Activated CD4-positive, alpha-beta T cell treated with anti-CD3 and anti-CD28 coated beads, Interleukin-2, amount 10 ng/mL, durations not matched to agents 24 days and 14 days (primary cell): ENCODE measurements at regions not wholly inside any gene's neighbourhood (a gene's known extent, or its start where the extent isn't known, plus 50 kb on each side); places are given as distances from the start of the nearest gene placed in this dataset.
A peak's percentile ranks its signal among the peaks of the same experiment; 100 is the strongest.

Experiments used
- DNase-seq: peaks from one replicate; pipeline ENCODE4 v3.0.0; 2022
- H3K27ac Mint-ChIP-seq: one replicate; pipeline ENCODE4 v1.8.0; 2022; ENCODE audit warnings: mild to moderate bottlenecking, mixed read lengths
- H3K27me3 Mint-ChIP-seq: one replicate; pipeline ENCODE4 v1.8.0; 2022; ENCODE audit warnings: mixed read lengths
- H3K36me3 Mint-ChIP-seq: one replicate; pipeline ENCODE4 v1.8.0; 2022; ENCODE audit warnings: low read depth, mild to moderate bottlenecking, mixed read lengths
- H3K4me1 Mint-ChIP-seq: one replicate; pipeline ENCODE4 v1.8.0; 2021; ENCODE audit warnings: mixed read lengths
- H3K4me3 Mint-ChIP-seq: one replicate; pipeline ENCODE4 v1.8.0; 2022; ENCODE audit warnings: mild to moderate bottlenecking, moderate library complexity, mixed read lengths
- H3K9me3 Mint-ChIP-seq: one replicate; pipeline ENCODE4 v1.8.0; 2021; ENCODE audit warnings: mixed read lengths
- intact Hi-C: fragments of 100-400 bp; cut with micrococcal nuclease; formaldehyde crosslinking; loops from one replicate; pipeline ENCODE4 v1.15.1; 2023

GRCh38 chr13:33487575-33488243, 202.2 kb upstream of the STARD13 start:
- Mint-ChIP-seq H3K4me1 (peaks cover 2% of the 10 kb centered on the region), H3K9me3 (peaks cover 10% of the 10 kb centered on the region), H3K27me3 (peaks cover 4% of the 10 kb centered on the region), H3K27ac (no peak overlapping the region), H3K36me3 (no peaks in the 10 kb centered on the region), H3K4me3 (peak overlapping the region; percentile 29)
- DNase-seq: no peak
- intact Hi-C loops: no loop called here

GRCh38 chr13:33489563-33489962, 204.0 kb upstream of the STARD13 start:
- Mint-ChIP-seq H3K4me1 (peaks cover 2% of the 10 kb centered on the region), H3K36me3 (no peaks in the 10 kb centered on the region), H3K9me3 (peaks cover 6% of the 10 kb centered on the region), H3K4me3 (no peak overlapping the region), H3K27ac (no peak overlapping the region), H3K27me3 (peaks cover 4% of the 10 kb centered on the region)
- intact Hi-C loops: no loop called here
- DNase-seq: no peak

- H3K27me3 Mint-ChIP-seq: peaks cover 4% of the 10 kb centered on the region
- H3K9me3 Mint-ChIP-seq: peaks cover 3% of the 10 kb centered on the region
- H3K27ac Mint-ChIP-seq: no peak overlapping the region
- intact Hi-C loops: no loop called here
- H3K4me1 Mint-ChIP-seq: peaks cover 7% of the 10 kb centered on the region
- H3K36me3 Mint-ChIP-seq: no peaks in the 10 kb centered on the region
- DNase-seq: no peak
- H3K4me3 Mint-ChIP-seq: no peak overlapping the region
Observed at GRCh38 chr13:33490461-33491327, 205.1 kb upstream of the STARD13 start.

- intact Hi-C loops: no loop called here
- Mint-ChIP-seq H3K27me3 (peaks cover 1% of the 10 kb centered on the region), H3K9me3 (peaks cover 3% of the 10 kb centered on the region), H3K4me1 (peaks cover 5% of the 10 kb centered on the region), H3K36me3 (no peaks in the 10 kb centered on the region), H3K4me3 (no peak overlapping the region), H3K27ac (no peak overlapping the region)
- DNase-seq: no peak
Observed at GRCh38 chr13:33493672-33494365, 208.3 kb upstream of the STARD13 start.

GRCh38 chr13:33494596-33495204, 209.1 kb upstream of the STARD13 start:
- intact Hi-C loops: loop anchor here (5.0 kb wide), 1 partner anchor 48 kb away; no protein-coding TSS in a partner anchor
- Mint-ChIP-seq H3K9me3 (peaks cover 3% of the 10 kb centered on the region), H3K4me3 (no peak overlapping the region), H3K4me1 (peaks cover 5% of the 10 kb centered on the region), H3K27me3 (peaks cover 1% of the 10 kb centered on the region), H3K27ac (no peak overlapping the region), H3K36me3 (no peaks in the 10 kb centered on the region)
- no peak for DNase-seq

- DNase-seq: no peak
- H3K4me3 Mint-ChIP-seq: no peak overlapping the region
- intact Hi-C loops: loop anchor here (5.0 kb wide), 1 partner anchor 46 kb away; no protein-coding TSS in a partner anchor
- peaks cover 2% of the 10 kb centered on the region for H3K27me3 Mint-ChIP-seq
- H3K27ac Mint-ChIP-seq: no peak overlapping the region
- H3K36me3 Mint-ChIP-seq: no peaks in the 10 kb centered on the region
- H3K9me3 Mint-ChIP-seq: peaks cover 3% of the 10 kb centered on the region
- peaks cover 5% of the 10 kb centered on the region for H3K4me1 Mint-ChIP-seq
Observed at GRCh38 chr13:33496336-33496735, 210.8 kb upstream of the STARD13 start.

GRCh38 chr13:33497146-33497845, 211.7 kb upstream of the STARD13 start:
- DNase-seq: no peak
- Mint-ChIP-seq H3K27me3 (peaks cover 8% of the 10 kb centered on the region), H3K27ac (no peak overlapping the region), H3K9me3 (peaks cover 2% of the 10 kb centered on the region), H3K36me3 (no peaks in the 10 kb centered on the region), H3K4me1 (peaks cover 5% of the 10 kb centered on the region), H3K4me3 (no peak overlapping the region)
- intact Hi-C loops: loop anchor here (5.0 kb wide), 1 partner anchor 45 kb away; no protein-coding TSS in a partner anchor

- intact Hi-C loops: no loop called here
- H3K4me3 Mint-ChIP-seq: no peak overlapping the region
Observed at GRCh38 chr13:33508060-33508459, 222.5 kb upstream of the STARD13 start.

GRCh38 chr13:33509642-33510229, 224.2 kb upstream of the STARD13 start:
- Mint-ChIP-seq H3K9me3 (peaks cover 4% of the 10 kb centered on the region), H3K4me1 (no peaks in the 10 kb centered on the region), H3K27ac (no peak overlapping the region), H3K27me3 (no peaks in the 10 kb centered on the region), H3K4me3 (no peak overlapping the region), H3K36me3 (no peaks in the 10 kb centered on the region)
- intact Hi-C loops: no loop called here
- DNase-seq: no peak

More at GRCh38 chr13:33508060-33508459, 222.5 kb upstream of the STARD13 start:
- H3K36me3 Mint-ChIP-seq: no peaks in the 10 kb centered on the region
- H3K27me3 Mint-ChIP-seq: no peaks in the 10 kb centered on the region
- H3K27ac Mint-ChIP-seq: no peak overlapping the region
- no peaks in the 10 kb centered on the region for H3K4me1 Mint-ChIP-seq
- H3K9me3 Mint-ChIP-seq: peaks cover 7% of the 10 kb centered on the region
- DNase-seq: no peak

- H3K27me3 Mint-ChIP-seq: no peaks in the 10 kb centered on the region
- no peaks in the 10 kb centered on the region for H3K4me1 Mint-ChIP-seq
- H3K27ac Mint-ChIP-seq: no peak overlapping the region
- no peak for DNase-seq
- H3K4me3 Mint-ChIP-seq: no peak overlapping the region
- intact Hi-C loops: no loop called here
- no peaks in the 10 kb centered on the region for H3K36me3 Mint-ChIP-seq
- peaks cover 4% of the 10 kb centered on the region for H3K9me3 Mint-ChIP-seq
Observed at GRCh38 chr13:33510350-33510970, 224.9 kb upstream of the STARD13 start.

- intact Hi-C loops: no loop called here
- Mint-ChIP-seq H3K4me1 (no peaks in the 10 kb centered on the region), H3K27me3 (no peaks in the 10 kb centered on the region), H3K36me3 (no peaks in the 10 kb centered on the region), H3K27ac (no peak overlapping the region), H3K9me3 (peaks cover 4% of the 10 kb centered on the region), H3K4me3 (no peak overlapping the region)
- DNase-seq: no peak
Observed at GRCh38 chr13:33512880-33513554, 227.5 kb upstream of the STARD13 start.

- Mint-ChIP-seq H3K27ac (no peak overlapping the region), H3K36me3 (no peaks in the 10 kb centered on the region), H3K27me3 (no peaks in the 10 kb centered on the region), H3K4me3 (no peak overlapping the region), H3K9me3 (peaks cover under 1% of the 10 kb centered on the region), H3K4me1 (no peaks in the 10 kb centered on the region)
- DNase-seq: no peak
- intact Hi-C loops: no loop called here
Observed at GRCh38 chr13:33514362-33514761, 228.8 kb upstream of the STARD13 start.
